K562 (cell line): ENCODE measurements at regions not wholly inside any gene's neighbourhood (a gene's known extent, or its start where the extent isn't known, plus 50 kb on each side); places are given as distances from the start of the nearest gene placed in this dataset.

Experiments used
- ATF3 ChIP-seq, 2 experiments: fragments of 450-650 bp in 1 of 2; sonication (generic) in 1 of 2; formaldehyde crosslinking in 1 of 2; IDR thresholded peaks in 1 of 2; conservative IDR thresholded peaks in 1 of 2; 2 replicates each; pipeline versions ENCODE4 v1.6.1 to v1.8.1; 2016 to 2023; ENCODE audit warnings: mild to moderate bottlenecking in 2 of 2, moderate library complexity in 2 of 2, inconsistent platforms in 1 of 2, missing genetic modification reagents in 1 of 2
- CTCF ChIP-seq, 3 experiments: IDR thresholded peaks in 2 of 3; conservative IDR thresholded peaks in 1 of 3; 2 replicates each; pipeline ENCODE4 v1.5.1; 2011 to 2012; ENCODE audit warnings: low read length in 3 of 3, mild to moderate bottlenecking in 3 of 3, control low read depth in 2 of 3, improper control_type of control experiment in 1 of 3, inconsistent platforms in 1 of 3, low read depth in 1 of 3, mixed read lengths in 1 of 3, moderate library complexity in 1 of 3; ENCODE audit not compliant: insufficient read depth in 2 of 3
- E2F1 ChIP-seq: sonication (generic); formaldehyde crosslinking; IDR thresholded peaks from 2 replicates; pipeline ENCODE4 v1.8.1; 2023; ENCODE audit warnings: mild to moderate bottlenecking, missing genetic modification reagents, moderate library complexity
- FOXM1 ChIP-seq, 2 experiments: fragments of 450-650 bp in 1 of 2; sonication (generic) in 1 of 2; formaldehyde crosslinking in 1 of 2; IDR thresholded peaks; 2 replicates each; pipeline versions ENCODE4 v1.6.1 to v1.9.0; 2017 to 2022; ENCODE audit warnings: low read depth in 2 of 2, mild to moderate bottlenecking in 2 of 2, missing genetic modification reagents in 1 of 2, moderate library complexity in 1 of 2
- GATAD2A ChIP-seq: fragments of 450-650 bp; IDR thresholded peaks from 2 replicates; pipeline ENCODE4 v1.6.1; 2017
- JUN ChIP-seq, 2 experiments: sonication (generic) in 1 of 2; formaldehyde crosslinking in 1 of 2; IDR thresholded peaks; 2 replicates each; pipeline versions ENCODE4 v1.6.1 to v1.8.0; 2012 to 2022; ENCODE audit warnings: borderline replicate concordance in 2 of 2, mild to moderate bottlenecking in 2 of 2, improper control_type of control experiment in 1 of 2, low read depth in 1 of 2, low read length in 1 of 2, missing genetic modification reagents in 1 of 2
- JUND ChIP-seq, 2 experiments: IDR thresholded peaks; 2 replicates in 1 of 2; 3 replicates in 1 of 2; pipeline ENCODE4 v1.6.1; 2011; ENCODE audit warnings: borderline replicate concordance in 2 of 2, low read depth in 2 of 2, low read length in 2 of 2, improper control_type of control experiment in 1 of 2, missing biosample characterization in 1 of 2, missing genetic modification characterization in 1 of 2, missing genetic modification reagents in 1 of 2
- PHF8 ChIP-seq: fragments of 200-600 bp; sonication (generic); IDR thresholded peaks from 2 replicates; pipeline ENCODE4 v1.6.1; 2012; ENCODE audit warnings: mixed run types, mild to moderate bottlenecking, inconsistent platforms, low read length, moderate library complexity, borderline replicate concordance
- ZBTB9 ChIP-seq: fragments of 450-650 bp; formaldehyde crosslinking; IDR thresholded peaks from 2 replicates; pipeline ENCODE4 v1.4.0; 2020; ENCODE audit warnings: mild to moderate bottlenecking, moderate library complexity
- ZEB2 ChIP-seq: fragments of 450-650 bp; IDR thresholded peaks from 2 replicates; pipeline ENCODE4 v1.6.1; 2016

- TF ChIP-seq JUN (IDR thresholded peaks at IDR 0.05; ENCODE audit: borderline replicate concordance, low read depth, low read length) (no peak), JUN (CRISPR knock-in tag; IDR thresholded peaks at IDR 0.05; ENCODE audit: borderline replicate concordance) (no peak), FOXM1 (IDR thresholded peaks at IDR 0.05; ENCODE audit: low read depth) (no peak), FOXM1 (CRISPR knock-in tag; IDR thresholded peaks at IDR 0.05; ENCODE audit: low read depth) (no peak), ZBTB9 (no peak), ZEB2 (no peak), CTCF (IDR thresholded peaks at IDR 0.05 in 2 of 3, conservative IDR thresholded peaks at IDR 0.05 in 1 of 3; ENCODE audit: insufficient read depth in 2 of 3, low read depth in 1 of 3, low read length in 3 of 3) (no peak), E2F1 (no peak), JUND (IDR thresholded peaks at IDR 0.05; ENCODE audit: borderline replicate concordance, low read depth, low read length) (no peak), JUND (tag; IDR thresholded peaks at IDR 0.05; ENCODE audit: borderline replicate concordance, low read depth, low read length) (no peak), GATAD2A (no peak), PHF8 (no peak), ATF3 (IDR thresholded peaks at IDR 0.05) (no peak), ATF3 (CRISPR knock-in tag; conservative IDR thresholded peaks at IDR 0.05) (no peak)
These were observed 62.7 kb upstream of the ELOVL5 start for GRCh38 chr6:53411451-53411850.
